Sigmoid colon (tissue), 6 donors: ENCODE measurements at regions not wholly inside any gene's neighbourhood (a gene's known extent, or its start where the extent isn't known, plus 50 kb on each side); places are given as distances from the start of the nearest gene placed in this dataset.

Source experiments
- DNase-seq: peaks from one replicate; pipeline ENCODE4 v3.0.0-alpha.2; 2019
- H3K27ac ChIP-seq, 4 donors: fragments of 200-600 bp; sonication (generic); one replicate each; pipeline ENCODE4 v1.5.1; 2016 to 2019; ENCODE audit warnings: mild to moderate bottlenecking in 1 of 4
- H3K27me3 ChIP-seq, 3 donors: fragments of 200-600 bp; sonication (generic); one replicate each; pipeline ENCODE4 v1.5.1; 2019; ENCODE audit warnings: mild to moderate bottlenecking in 1 of 3
- H3K36me3 ChIP-seq, 4 donors: fragments of 200-600 bp; sonication (generic); one replicate each; pipeline ENCODE4 v1.5.1; 2016 to 2019
- H3K4me1 ChIP-seq, 4 donors: fragments of 200-600 bp; sonication (generic); one replicate each; pipeline ENCODE4 v1.5.1; 2017 to 2019
- H3K4me3 ChIP-seq, 4 donors: fragments of 200-600 bp; sonication (generic); one replicate each; pipeline ENCODE4 v1.5.1; 2017 to 2019; ENCODE audit warnings: mild to moderate bottlenecking in 2 of 4, moderate library complexity in 1 of 4
- H3K9me3 ChIP-seq, 4 donors: fragments of 200-600 bp in 3 of 4; sonication (generic) in 3 of 4; one replicate each; pipeline versions ENCODE4 v1.5.1 to v1.6.1; 2013 to 2019
- CTCF ChIP-seq, 4 experiments: fragments of 450-650 bp in 3 of 4; fragments of 200-600 bp in 1 of 4; IDR thresholded peaks; one replicate each; pipeline ENCODE4 v1.5.1; 2016 to 2019; ENCODE audit warnings: antibody characterized with exemption in 4 of 4, mild to moderate bottlenecking in 3 of 4, moderate library complexity in 2 of 4
- EP300 ChIP-seq, 4 donors: sonication (generic); formaldehyde crosslinking; IDR thresholded peaks; one replicate each; pipeline ENCODE4 v1.6.1; 2017; ENCODE audit warnings: antibody characterized with exemption in 4 of 4
- POLR2A ChIP-seq, 2 donors: fragments of 450-650 bp; IDR thresholded peaks; one replicate each; pipeline ENCODE4 v1.6.1; 2016; ENCODE audit warnings: antibody characterized with exemption in 2 of 2, mild to moderate bottlenecking in 2 of 2, moderate library complexity in 2 of 2
- POLR2AphosphoS5 ChIP-seq, 4 donors: sonication (generic); formaldehyde crosslinking; IDR thresholded peaks; one replicate each; pipeline ENCODE4 v1.6.1; 2017; ENCODE audit warnings: antibody characterized with exemption in 4 of 4
- WGBS, 2 donors: extraction: QIAGEN DNeasy Blood & Tissue Kit; methylation state at CpG; one replicate each; pipeline ENCODE4 v1.1.7; 2013; 5-methylcytosine and 5-hydroxymethylcytosine counted together
- intact Hi-C: fragments of 100-400 bp; cut with DNase I; formaldehyde crosslinking; loops from one replicate; pipeline ENCODE4 v1.15.1; 2023
- donor health status: healthy with polysubstance abuse.
- donor health status: healthy.

- Histone ChIP-seq H3K4me1 (peaks cover 0 to 5% (median 2%) of the 10 kb centered on the region in 4 donors), H3K27ac (no peak overlapping the region), H3K9me3 (no peaks in the 10 kb centered on the region), H3K36me3 (no peaks in the 10 kb centered on the region), H3K27me3 (peaks cover 0 to 27% (median 3%) of the 10 kb centered on the region in 3 donors), H3K4me3 (peak overlapping the region in 3 of 4 donors; percentile 34 to 42 (median 40))
- intact Hi-C loops = no loop called here
- TF ChIP-seq POLR2AphosphoS5 (IDR thresholded peaks at IDR 0.05) = no peak
- no peak for TF ChIP-seq POLR2A (IDR thresholded peaks at IDR 0.05)
- TF ChIP-seq EP300 (IDR thresholded peaks at IDR 0.05) = no peak
- TF ChIP-seq CTCF (IDR thresholded peaks at IDR 0.05) = no peak
- 3 to 4% methylated on average over 83 of the region's 83 CpGs for WGBS, 2 donors
- DNase-seq = no peak
Observed at GRCh38 chr12:115451780-115452736, 768.1 kb upstream of the TBX3 start.

DNA sequence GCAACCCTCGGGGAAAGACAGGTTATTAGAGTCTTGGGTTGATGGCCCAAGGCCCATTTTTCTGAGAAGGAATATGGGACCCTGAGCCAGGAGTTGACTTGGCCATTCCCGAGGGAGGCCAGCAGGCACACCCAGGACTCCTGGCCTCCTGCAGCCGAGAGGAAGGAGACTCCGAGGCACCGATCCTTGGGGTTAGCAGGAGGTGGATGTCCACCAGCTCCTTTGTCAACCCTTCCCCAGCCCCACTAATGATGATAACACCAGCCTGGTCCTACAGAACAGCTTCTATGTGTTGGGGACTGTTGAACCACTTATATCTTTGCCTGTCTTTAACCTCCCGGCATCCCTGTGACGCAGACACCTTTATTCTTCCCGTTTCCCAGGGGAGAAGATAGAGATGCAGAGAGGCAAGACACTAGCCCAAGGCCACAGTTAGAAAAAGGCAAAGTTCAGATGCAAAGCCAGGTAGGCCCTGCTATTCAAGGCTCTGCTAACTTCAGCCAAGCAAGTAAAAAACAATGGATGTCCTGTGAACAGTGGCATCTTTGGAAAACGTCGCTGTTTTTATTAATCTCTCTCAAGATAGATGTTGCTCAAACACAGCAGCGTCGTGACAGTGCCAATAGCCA lies 767.3 kb upstream of the TBX3 start:
- Histone ChIP-seq H3K27me3 (peaks cover 0 to 27% (median 3%) of the 10 kb centered on the region in 3 donors), H3K4me3 (peak overlapping the region in 3 of 4 donors; percentile 34 to 42 (median 40)), H3K27ac (no peak overlapping the region), H3K9me3 (no peaks in the 10 kb centered on the region), H3K4me1 (peaks cover 0 to 5% (median 2%) of the 10 kb centered on the region in 4 donors), H3K36me3 (no peaks in the 10 kb centered on the region)
- TF ChIP-seq CTCF (IDR thresholded peaks at IDR 0.05) (no peak), EP300 (IDR thresholded peaks at IDR 0.05) (no peak), POLR2AphosphoS5 (IDR thresholded peaks at IDR 0.05) (no peak), POLR2A (IDR thresholded peaks at IDR 0.05) (no peak)
- DNase-seq = no peak
- 53 to 58% methylated on average over 12 of the region's 12 CpGs for WGBS, 2 donors
- intact Hi-C loops = no loop called here

- H3K9me3 ChIP-seq = no peaks in the 10 kb centered on the region
Observed at GRCh38 chr12:115450710-115451109, 766.7 kb upstream of the TBX3 start.

DNA sequence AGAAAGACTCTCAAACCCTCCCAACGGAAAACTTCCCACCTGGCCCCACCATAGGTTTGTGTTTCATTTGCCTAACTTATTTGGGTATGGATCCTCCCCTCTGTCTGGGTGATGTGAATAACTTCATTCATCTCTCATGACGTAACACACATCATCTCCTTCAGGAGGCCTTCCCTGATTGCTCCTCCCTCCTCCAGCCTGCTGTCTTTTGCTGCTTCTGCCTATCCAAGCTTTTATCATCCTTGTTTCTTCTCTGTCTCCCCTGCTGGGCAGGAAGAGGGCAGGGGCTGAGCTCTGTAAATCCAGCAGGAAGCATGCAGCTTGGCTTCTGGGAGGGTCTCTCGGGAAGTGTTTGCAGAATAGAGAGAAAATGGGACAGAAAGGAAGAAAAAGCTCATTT lies 766.0 kb upstream of the TBX3 start:
- Histone ChIP-seq H3K4me3 (no peak overlapping the region), H3K9me3 (no peaks in the 10 kb centered on the region), H3K27ac (no peak overlapping the region), H3K27me3 (peaks cover 0 to 27% (median 3%) of the 10 kb centered on the region in 3 donors), H3K36me3 (no peaks in the 10 kb centered on the region), H3K4me1 (peaks cover 0 to 5% (median 2%) of the 10 kb centered on the region in 4 donors)
- WGBS, 2 donors = 87 to 93% methylated on average over 3 of the region's 3 CpGs
- DNase-seq = no peak
- TF ChIP-seq POLR2AphosphoS5 (IDR thresholded peaks at IDR 0.05) (no peak), EP300 (IDR thresholded peaks at IDR 0.05) (no peak), POLR2A (IDR thresholded peaks at IDR 0.05) (no peak), CTCF (IDR thresholded peaks at IDR 0.05) (no peak)
- intact Hi-C loops = no loop called here

More at GRCh38 chr12:115450710-115451109, 766.7 kb upstream of the TBX3 start:
- Histone ChIP-seq H3K4me3 (no peak overlapping the region), H3K27ac (no peak overlapping the region), H3K4me1 (peaks cover 0 to 5% (median 2%) of the 10 kb centered on the region in 4 donors), H3K36me3 (no peaks in the 10 kb centered on the region), H3K27me3 (peaks cover 0 to 27% (median 3%) of the 10 kb centered on the region in 3 donors)
- DNase-seq = no peak
- intact Hi-C loops = no loop called here
- TF ChIP-seq POLR2A (IDR thresholded peaks at IDR 0.05) (no peak), CTCF (IDR thresholded peaks at IDR 0.05) (no peak), POLR2AphosphoS5 (IDR thresholded peaks at IDR 0.05) (no peak), EP300 (IDR thresholded peaks at IDR 0.05) (no peak)
- WGBS, 2 donors = 95 to 97% methylated on average over 8 of the region's 8 CpGs
